ENCODE measurements at regions not wholly inside any gene's neighbourhood (a gene's known extent, or its start where the extent isn't known, plus 50 kb on each side); places are given as distances from the start of the nearest gene placed in this dataset.

GRCh38 chr2:2728635-2729034 is 397.6 kb upstream of the MYT1L start:
- TF ChIP-seq CTCF (IDR thresholded peaks at IDR 0.05; ENCODE audit: insufficient read depth, low read length, poor library complexity, severe bottlenecking) (no peak), EZH2phosphoT487 (conservative IDR thresholded peaks at IDR 0.05; ENCODE audit: low read length) (no peak)

Data from SU-DHL-6 (cell line).